SH-SY5Y (cell line): ENCODE measurements at regions not wholly inside any gene's neighbourhood (a gene's known extent, or its start where the extent isn't known, plus 50 kb on each side); places are given as distances from the start of the nearest gene placed in this dataset.

Experiments
- GATA2 ChIP-seq: IDR thresholded peaks from 2 replicates; pipeline ENCODE4 v1.6.1; 2011; ENCODE audit warnings: mild to moderate bottlenecking, low read depth, low read length
- GATA3 ChIP-seq: IDR thresholded peaks from 2 replicates; pipeline ENCODE4 v1.6.1; 2011; ENCODE audit warnings: low read depth, mild to moderate bottlenecking, low read length, moderate library complexity

GRCh38 chr1:218538341-218538740, 193.2 kb downstream of the TGFB2 start:
- TF ChIP-seq GATA3, result no peak
- no peak for TF ChIP-seq GATA2
